Activated CD8-positive, alpha-beta T cell treated with anti-CD3 and anti-CD28 coated beads for 36 hours (primary cell): ENCODE measurements at regions not wholly inside any gene's neighbourhood (a gene's known extent, or its start where the extent isn't known, plus 50 kb on each side); places are given as distances from the start of the nearest gene placed in this dataset.

Experiments
- ATAC-seq: fragments of 200-7000 bp; cut with Tn5 transposase; one replicate; pipeline ENCODE4 v1.10.0; 2021; ENCODE audit warnings: mild to moderate bottlenecking, moderate library complexity
- CTCF ChIA-PET: fragments of 350-600 bp; sonication (Branson Sonifier 250); formaldehyde crosslinking; loops from one replicate; lab custom pipeline; 2021; ENCODE audit warnings: antibody characterized with exemption; lab: Charles Lee
- POLR2A ChIA-PET: fragments of 350-600 bp; sonication (Branson Sonifier 250); formaldehyde crosslinking; loops from one replicate; lab custom pipeline; 2021; ENCODE audit warnings: antibody characterized with exemption; lab: Charles Lee
- DNase-seq: peaks from one replicate; pipeline ENCODE4 v3.0.0-alpha.2; 2020
- H3K27ac Mint-ChIP-seq: one replicate; pipeline ENCODE4 v1.8.0; 2021; ENCODE audit warnings: mild to moderate bottlenecking, mixed read lengths
- H3K27me3 Mint-ChIP-seq: one replicate; pipeline ENCODE4 v1.8.0; 2021; ENCODE audit warnings: mixed read lengths
- H3K36me3 Mint-ChIP-seq: one replicate; pipeline ENCODE4 v1.8.0; 2021; ENCODE audit warnings: low read depth, mixed read lengths
- H3K4me1 Mint-ChIP-seq: one replicate; pipeline ENCODE4 v1.8.0; 2021; ENCODE audit warnings: low read depth, mixed read lengths
- H3K4me3 Mint-ChIP-seq: one replicate; pipeline ENCODE4 v1.8.0; 2021; ENCODE audit warnings: mild to moderate bottlenecking, moderate library complexity, mixed read lengths
- H3K9me3 Mint-ChIP-seq: one replicate; pipeline ENCODE4 v1.8.0; 2021; ENCODE audit warnings: mixed read lengths
- intact Hi-C: fragments of 100-400 bp; cut with micrococcal nuclease; formaldehyde crosslinking; loops from one replicate; pipeline ENCODE4 v1.10.0; 2022
- TF ChIP-seq, protein P1 (sequence below): fragments of 200-600 bp; IDR thresholded peaks from one replicate; pipeline ENCODE4 v1.8.0; 2022; ENCODE audit warnings: antibody characterized with exemption, mild to moderate bottlenecking

DNA sequence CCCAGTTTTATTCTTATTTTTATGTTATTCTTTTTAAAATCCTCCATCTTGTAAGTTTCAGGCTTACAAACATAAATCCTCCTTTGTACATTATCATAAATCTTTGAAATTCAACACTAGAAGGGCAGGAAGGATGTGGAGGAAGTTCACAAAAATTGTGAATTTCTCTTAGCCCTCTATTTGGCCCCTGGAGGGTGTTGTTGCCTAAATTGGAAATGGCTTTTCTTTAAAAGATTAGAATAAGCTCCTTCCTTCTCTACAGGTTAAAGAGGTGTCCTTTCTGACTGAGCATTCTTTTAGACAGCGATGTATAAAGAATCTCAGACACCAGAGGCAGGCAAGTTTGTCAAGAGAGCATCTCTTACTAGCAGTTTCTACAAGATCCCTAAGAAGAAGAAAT, 391.7 kb upstream of the OR4E1 start:
- Mint-ChIP-seq H3K36me3 (no peaks in the 10 kb centered on the region), H3K9me3 (no peaks in the 10 kb centered on the region), H3K4me1 (peaks cover 19% of the 10 kb centered on the region), H3K27me3 (no peaks in the 10 kb centered on the region), H3K27ac (peak overlapping the region; percentile 59), H3K4me3 (peak overlapping the region; percentile 52)
- DNase-seq, result no peak
- TF ChIP-seq, protein P1, sequence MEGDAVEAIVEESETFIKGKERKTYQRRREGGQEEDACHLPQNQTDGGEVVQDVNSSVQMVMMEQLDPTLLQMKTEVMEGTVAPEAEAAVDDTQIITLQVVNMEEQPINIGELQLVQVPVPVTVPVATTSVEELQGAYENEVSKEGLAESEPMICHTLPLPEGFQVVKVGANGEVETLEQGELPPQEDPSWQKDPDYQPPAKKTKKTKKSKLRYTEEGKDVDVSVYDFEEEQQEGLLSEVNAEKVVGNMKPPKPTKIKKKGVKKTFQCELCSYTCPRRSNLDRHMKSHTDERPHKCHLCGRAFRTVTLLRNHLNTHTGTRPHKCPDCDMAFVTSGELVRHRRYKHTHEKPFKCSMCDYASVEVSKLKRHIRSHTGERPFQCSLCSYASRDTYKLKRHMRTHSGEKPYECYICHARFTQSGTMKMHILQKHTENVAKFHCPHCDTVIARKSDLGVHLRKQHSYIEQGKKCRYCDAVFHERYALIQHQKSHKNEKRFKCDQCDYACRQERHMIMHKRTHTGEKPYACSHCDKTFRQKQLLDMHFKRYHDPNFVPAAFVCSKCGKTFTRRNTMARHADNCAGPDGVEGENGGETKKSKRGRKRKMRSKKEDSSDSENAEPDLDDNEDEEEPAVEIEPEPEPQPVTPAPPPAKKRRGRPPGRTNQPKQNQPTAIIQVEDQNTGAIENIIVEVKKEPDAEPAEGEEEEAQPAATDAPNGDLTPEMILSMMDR, result no peak
- ATAC-seq, result no peak
- intact Hi-C loops, result no loop called here
- ChIA-PET CTCF (interaction anchor here (0.8 to 2.5 kb wide), 5 partner anchors 12 to 147 kb away, joined by 3 to 12 read pairs (median 4); no protein-coding TSS in a partner anchor), POLR2A (interaction anchor here (1.5 kb wide), 1 partner anchor 11 kb away, joined by 3 read pairs; no protein-coding TSS in a partner anchor)

GRCh38 chr14:22059201-22059600, 385.6 kb upstream of the OR4E1 start:
- DNase-seq, result no peak
- Mint-ChIP-seq H3K4me1 (peaks cover 7% of the 10 kb centered on the region), H3K36me3 (no peaks in the 10 kb centered on the region), H3K27me3 (no peaks in the 10 kb centered on the region), H3K9me3 (peaks cover 3% of the 10 kb centered on the region), H3K4me3 (no peak overlapping the region), H3K27ac (peak overlapping the region; percentile 59)
- TF ChIP-seq, protein P1, result no peak
- ChIA-PET POLR2A (no interaction called here), CTCF (interaction anchor here (0.8 to 2.5 kb wide), 5 partner anchors 12 to 81 kb away, joined by 3 to 7 read pairs (median 3); no protein-coding TSS in a partner anchor)
- ATAC-seq, result no peak
- intact Hi-C loops, result no loop called here

DNA sequence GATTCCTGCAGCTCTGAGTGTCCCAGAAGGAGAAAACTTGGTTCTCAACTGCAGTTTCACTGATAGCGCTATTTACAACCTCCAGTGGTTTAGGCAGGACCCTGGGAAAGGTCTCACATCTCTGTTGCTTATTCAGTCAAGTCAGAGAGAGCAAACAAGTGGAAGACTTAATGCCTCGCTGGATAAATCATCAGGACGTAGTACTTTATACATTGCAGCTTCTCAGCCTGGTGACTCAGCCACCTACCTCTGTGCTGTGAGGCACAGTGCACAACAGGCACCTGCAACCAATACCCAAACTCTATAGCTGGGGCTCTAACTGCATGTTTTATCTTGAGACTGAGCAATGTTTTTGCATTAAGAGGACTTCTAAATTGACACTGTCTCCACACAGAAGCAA, 379.2 kb upstream of the OR4E1 start:
- H3K27ac Mint-ChIP-seq, result peak overlapping the region; percentile 88
- ATAC-seq (peak; percentile 85), DNase-seq (peak; percentile 45)
- TF ChIP-seq, protein P1, result no peak
- no peaks in the 10 kb centered on the region for H3K9me3 Mint-ChIP-seq
- H3K4me1 Mint-ChIP-seq, result peaks cover 38% of the 10 kb centered on the region
- intact Hi-C loops, result no loop called here
- no peaks in the 10 kb centered on the region for H3K27me3 Mint-ChIP-seq
- ChIA-PET POLR2A (interaction anchor here (0.7 to 1.3 kb wide), 4 partner anchors 445 to 480 kb away, joined by 3 to 5 read pairs (median 4); no protein-coding TSS in a partner anchor), CTCF (interaction anchor here (1.1 to 1.7 kb wide), 5 partner anchors 13 to 135 kb away, joined by 3 to 11 read pairs (median 4); no protein-coding TSS in a partner anchor)
- H3K36me3 Mint-ChIP-seq, result no peaks in the 10 kb centered on the region
- peak overlapping the region; percentile 74 for H3K4me3 Mint-ChIP-seq

GRCh38 chr14:22047115-22047514, 373.5 kb upstream of the OR4E1 start:
- Mint-ChIP-seq H3K27me3 (no peaks in the 10 kb centered on the region), H3K4me3 (peak overlapping the region; percentile 51), H3K36me3 (no peaks in the 10 kb centered on the region), H3K4me1 (peaks cover 36% of the 10 kb centered on the region), H3K27ac (peak overlapping the region; percentile 87), H3K9me3 (no peaks in the 10 kb centered on the region)
- ATAC-seq, result peak; percentile 84
- intact Hi-C loops, result loop anchor here (5.0 kb wide), 2 partner anchors 35 to 45 kb away; no protein-coding TSS in a partner anchor
- TF ChIP-seq, protein P1, result peak; percentile 43
- DNase-seq, result peak; percentile 48
- POLR2A ChIA-PET, result interaction anchor here (1.1 kb wide), 1 partner anchor 24 kb away, joined by 3 read pairs; no protein-coding TSS in a partner anchor
- CTCF ChIA-PET, result interaction anchor here (0.6 to 2.7 kb wide), 22 partner anchors 10 to 523 kb away, joined by 3 to 14 read pairs (median 4); no protein-coding TSS in a partner anchor

- H3K9me3 Mint-ChIP-seq, result no peaks in the 10 kb centered on the region
- ATAC-seq (peak; percentile 41), DNase-seq (peak; percentile 15)
- H3K4me1 Mint-ChIP-seq, result peaks cover 32% of the 10 kb centered on the region
- H3K27me3 Mint-ChIP-seq, result no peaks in the 10 kb centered on the region
- TF ChIP-seq, protein P1, result no peak
- intact Hi-C loops, result loop anchor here (5.0 kb wide), 2 partner anchors 36 to 44 kb away; no protein-coding TSS in a partner anchor
- ChIA-PET CTCF (interaction anchor here (0.6 to 2.7 kb wide), 14 partner anchors 11 to 648 kb away, joined by 3 to 14 read pairs (median 4); no protein-coding TSS in a partner anchor), POLR2A (interaction anchor here (1.1 kb wide), 1 partner anchor 25 kb away, joined by 3 read pairs; no protein-coding TSS in a partner anchor)
- no peaks in the 10 kb centered on the region for H3K36me3 Mint-ChIP-seq
- peak overlapping the region; percentile 61 for H3K4me3 Mint-ChIP-seq
- peak overlapping the region; percentile 44 for H3K27ac Mint-ChIP-seq
Observed at GRCh38 chr14:22046063-22046462, 372.4 kb upstream of the OR4E1 start.
